ENCODE measurements at regions not wholly inside any gene's neighbourhood (a gene's known extent, or its start where the extent isn't known, plus 50 kb on each side); places are given as distances from the start of the nearest gene placed in this dataset.

GRCh38 chr4:131063878-131064277, 1967.9 kb downstream of the C4orf33 start:
- Histone ChIP-seq H3K27ac (ENCODE audit: control insufficient read depth, insufficient read depth, low read length) (no peak overlapping the region), H3K27me3 (ENCODE audit: control insufficient read depth, extremely low read depth, insufficient read depth, low read length) (no peaks in the 10 kb centered on the region), H3K9me1 (ENCODE audit: control insufficient read depth, extremely low read depth, insufficient read depth, low read length) (no peaks in the 10 kb centered on the region), H3K36me3 (ENCODE audit: control insufficient read depth in 2 of 2, extremely low read depth in 1 of 2, insufficient read depth in 2 of 2, low read length in 2 of 2) (no peaks in the 10 kb centered on the region), H3K4me1 (ENCODE audit: control insufficient read depth, extremely low read depth, insufficient read depth, low read length) (no peaks in the 10 kb centered on the region), H3K79me2 (ENCODE audit: control insufficient read depth, insufficient read depth, low read length) (no peaks in the 10 kb centered on the region), H3K4me2 (ENCODE audit: control insufficient read depth, extremely low read depth, insufficient read depth, low read depth, low read length) (no peak overlapping the region), H3K9me3 (ENCODE audit: control insufficient read depth, low read depth, low read length) (no peaks in the 10 kb centered on the region), H2AFZ (ENCODE audit: control insufficient read depth, low read length) (no peak overlapping the region), H4K20me1 (ENCODE audit: control insufficient read depth, extremely low read depth, insufficient read depth, low read length) (no peaks in the 10 kb centered on the region), H3K4me3 (ENCODE audit: control insufficient read depth in 2 of 3, extremely low read depth in 1 of 3, insufficient read depth in 2 of 3, low read depth in 1 of 3, low read length in 3 of 3) (no peak overlapping the region), H3K9ac (ENCODE audit: control insufficient read depth, extremely low read depth, insufficient read depth, low read length) (no peak overlapping the region)
- dilution Hi-C loops (cut with MboI; ENCODE audit: extremely low pct_ligation_motif_present, low sequenced_read_pairs) = no loop called here
- no peak for DNase-seq (ENCODE audit: low read depth, low spot score)
- TF ChIP-seq EZH2 (IDR thresholded peaks at IDR 0.05; ENCODE audit: low read length) (no peak), CTCF (optimal IDR thresholded peaks at IDR 0.05 in 1 of 3, IDR thresholded peaks at IDR 0.05 in 1 of 3, conservative IDR thresholded peaks at IDR 0.05 in 1 of 3; ENCODE audit: extremely low read depth in 1 of 3, insufficient read depth in 2 of 3, low read length in 3 of 3) (no peak)
- FAIRE-seq = no peak

- Histone ChIP-seq H3K4me2 (ENCODE audit: control insufficient read depth, extremely low read depth, insufficient read depth, low read depth, low read length) (no peak overlapping the region), H3K9me1 (ENCODE audit: control insufficient read depth, extremely low read depth, insufficient read depth, low read length) (no peaks in the 10 kb centered on the region), H2AFZ (ENCODE audit: control insufficient read depth, low read length) (no peak overlapping the region), H3K27ac (ENCODE audit: control insufficient read depth, insufficient read depth, low read length) (no peak overlapping the region), H4K20me1 (ENCODE audit: control insufficient read depth, extremely low read depth, insufficient read depth, low read length) (no peaks in the 10 kb centered on the region), H3K9me3 (ENCODE audit: control insufficient read depth, low read depth, low read length) (no peaks in the 10 kb centered on the region), H3K4me3 (ENCODE audit: control insufficient read depth in 2 of 3, extremely low read depth in 1 of 3, insufficient read depth in 2 of 3, low read depth in 1 of 3, low read length in 3 of 3) (no peak overlapping the region), H3K9ac (ENCODE audit: control insufficient read depth, extremely low read depth, insufficient read depth, low read length) (no peak overlapping the region), H3K4me1 (ENCODE audit: control insufficient read depth, extremely low read depth, insufficient read depth, low read length) (no peaks in the 10 kb centered on the region), H3K79me2 (ENCODE audit: control insufficient read depth, insufficient read depth, low read length) (no peaks in the 10 kb centered on the region), H3K36me3 (ENCODE audit: control insufficient read depth in 2 of 2, extremely low read depth in 1 of 2, insufficient read depth in 2 of 2, low read length in 2 of 2) (no peaks in the 10 kb centered on the region), H3K27me3 (ENCODE audit: control insufficient read depth, extremely low read depth, insufficient read depth, low read length) (no peaks in the 10 kb centered on the region)
- dilution Hi-C loops (cut with MboI; ENCODE audit: extremely low pct_ligation_motif_present, low sequenced_read_pairs) = no loop called here
- DNase-seq (ENCODE audit: low read depth, low spot score) (no peak), FAIRE-seq (no peak)
- TF ChIP-seq EZH2 (IDR thresholded peaks at IDR 0.05; ENCODE audit: low read length) (no peak), CTCF (optimal IDR thresholded peaks at IDR 0.05 in 1 of 3, IDR thresholded peaks at IDR 0.05 in 1 of 3, conservative IDR thresholded peaks at IDR 0.05 in 1 of 3; ENCODE audit: extremely low read depth in 1 of 3, insufficient read depth in 2 of 3, low read length in 3 of 3) (no peak)
These were observed 1985.1 kb downstream of the C4orf33 start for GRCh38 chr4:131081069-131081468.
